HCT116 (cell line): ENCODE measurements at regions not wholly inside any gene's neighbourhood (a gene's known extent, or its start where the extent isn't known, plus 50 kb on each side); places are given as distances from the start of the nearest gene placed in this dataset.

Experiments
- ATAC-seq: fragments of 200-7000 bp; cut with Tn5 transposase; 2 replicates; pipeline ENCODE4 v1.9.1; 2020; ENCODE audit warnings: mild to moderate bottlenecking, moderate library complexity
- BruUV-seq: library from RNA; stranded (reverse); fragments of 400-500 nt; replicated peaks from 2 replicates; lab custom pipeline; 2021; lab: Mats Ljungman, UMichigan
- CTCF ChIA-PET: fragments of 300-600 bp; sonication (Branson Sonifier 250); formaldehyde crosslinking; loops from one replicate; lab custom pipeline; 2021; ENCODE audit warnings: antibody characterized with exemption; lab: Charles Lee
- POLR2A ChIA-PET: fragments of 300-600, 350-600 bp; sonication (Branson Sonifier 250); formaldehyde crosslinking; loops from one replicate; lab custom pipeline; 2021; ENCODE audit warnings: antibody characterized with exemption; lab: Charles Lee
- RAD21 ChIA-PET, 2 experiments: fragments of 300-600 bp; sonication (Branson Sonifier 250); formaldehyde crosslinking; loops; one replicate each; lab custom pipeline; 2023; ENCODE audit warnings: low total read pairs in 2 of 2; ENCODE audit not compliant: uncharacterized antibody in 2 of 2, unreplicated experiment in 2 of 2, low non-redundant PET in 1 of 2; lab: Charles Lee
- DNase-seq: peaks from one replicate; pipeline ENCODE4 v3.0.0-alpha.2; 2010; ENCODE audit warnings: low read depth, low spot score
- H2AFZ ChIP-seq: fragments of 200-600 bp; shearing (Covaris generic), sonication (generic); 2 replicates; pipeline ENCODE4 v1.6.1; 2017; ENCODE audit warnings: low read depth, mixed run types, mixed read lengths, antibody characterized with exemption, low read length; ENCODE audit not compliant: poor library complexity, severe bottlenecking
- H3K27ac ChIP-seq: 2 replicates; pipeline ENCODE4 v1.5.1; 2012; ENCODE audit warnings: low read depth, low read length
- H3K27me3 ChIP-seq: fragments of 200-600 bp; sonication (generic); 2 replicates; pipeline ENCODE4 v1.6.1; 2016; ENCODE audit warnings: mixed run types, low read length, mixed read lengths; ENCODE audit not compliant: insufficient read depth
- H3K36me3 ChIP-seq, 2 experiments: fragments of 200-500 bp in 1 of 2; fragments of 200-600 bp in 1 of 2; sonication (Bioruptor generic) in 1 of 2; sonication (generic) in 1 of 2; 2 replicates each; pipeline versions ENCODE4 v1.5.1 to v1.6.1; 2014 to 2016; ENCODE audit warnings: low read length in 2 of 2, inconsistent platforms in 1 of 2, mixed read lengths in 1 of 2, mixed run types in 1 of 2; ENCODE audit not compliant: insufficient read depth in 2 of 2, control insufficient read depth in 1 of 2
- H3K4me1 ChIP-seq, 2 experiments: fragments of 200-600 bp in 1 of 2; sonication (generic) in 1 of 2; 2 replicates each; pipeline versions ENCODE4 v1.5.1 to v1.6.1; 2012 to 2017; ENCODE audit warnings: low read length in 2 of 2, inconsistent platforms in 1 of 2, mild to moderate bottlenecking in 1 of 2, mixed read lengths in 1 of 2, mixed run types in 1 of 2, moderate library complexity in 1 of 2; ENCODE audit not compliant: insufficient read depth in 2 of 2, control insufficient read depth in 1 of 2
- H3K4me2 ChIP-seq: fragments of 200-600 bp; sonication (generic); 2 replicates; pipeline ENCODE4 v1.6.1; 2017; ENCODE audit warnings: mixed run types, low read length, mixed read lengths
- H3K4me3 ChIP-seq, 2 experiments: fragments of 200-600 bp in 1 of 2; sonication (generic) in 1 of 2; replicated peaks in 1 of 2; 2 replicates each; pipeline ENCODE4 v1.5.1; 2011 to 2016; ENCODE audit warnings: low read length in 2 of 2, control low read depth in 1 of 2, low read depth in 1 of 2, mild to moderate bottlenecking in 1 of 2, mixed read lengths in 1 of 2, mixed run types in 1 of 2
- H3K79me2 ChIP-seq: fragments of 200-600 bp; sonication (generic); 2 replicates; pipeline ENCODE4 v1.6.1; 2017; ENCODE audit warnings: mild to moderate bottlenecking, mixed run types, low read length, moderate library complexity, mixed read lengths; ENCODE audit not compliant: insufficient read depth
- H3K9ac ChIP-seq: fragments of 200-600 bp; sonication (generic); 2 replicates; pipeline ENCODE4 v1.6.1; 2016; ENCODE audit warnings: low read length, mixed read lengths
- H3K9me2 ChIP-seq: fragments of 200-600 bp; sonication (generic), shearing (Covaris generic); 2 replicates; pipeline ENCODE4 v1.6.1; 2017; ENCODE audit warnings: mixed run types, mild to moderate bottlenecking, moderate library complexity; ENCODE audit not compliant: insufficient read depth
- H3K9me3 ChIP-seq, 2 experiments: fragments of 200-500 bp in 1 of 2; fragments of 200-600 bp in 1 of 2; sonication (Bioruptor generic) in 1 of 2; sonication (generic) in 1 of 2; 2 replicates each; pipeline ENCODE4 v1.6.1; 2014 to 2017; ENCODE audit warnings: low read length in 2 of 2, mixed read lengths in 2 of 2, inconsistent platforms in 1 of 2, low read depth in 1 of 2, mild to moderate bottlenecking in 1 of 2, mixed run types in 1 of 2, moderate library complexity in 1 of 2; ENCODE audit not compliant: control insufficient read depth in 1 of 2, insufficient read depth in 1 of 2
- H4K20me1 ChIP-seq: fragments of 200-600 bp; sonication (generic), shearing (Covaris generic); 2 replicates; pipeline ENCODE4 v1.6.1; 2017; ENCODE audit warnings: mixed run types, mild to moderate bottlenecking, moderate library complexity; ENCODE audit not compliant: insufficient read depth
- CBX3 ChIP-seq: IDR thresholded peaks from 2 replicates; pipeline ENCODE4 v1.6.1; 2012; ENCODE audit warnings: low read depth
- CEBPB ChIP-seq: IDR thresholded peaks from 2 replicates; pipeline ENCODE4 v1.6.1; 2012; ENCODE audit warnings: low read depth
- EZH2phosphoT487 ChIP-seq: fragments of 200-600 bp; IDR thresholded peaks from 2 replicates; pipeline ENCODE4 v1.6.1; 2018; ENCODE audit warnings: antibody characterized with exemption, borderline replicate concordance
- REST ChIP-seq: IDR thresholded peaks from 2 replicates; pipeline ENCODE4 v1.6.1; 2012; ENCODE audit warnings: low read depth
- ZBTB33 ChIP-seq: IDR thresholded peaks from 2 replicates; pipeline ENCODE4 v1.6.1; 2011; ENCODE audit warnings: mild to moderate bottlenecking, low read length, moderate library complexity; ENCODE audit not compliant: insufficient replicate concordance; ENCODE audit errors: extremely low read depth
- intact Hi-C: fragments of 100-400 bp; cut with micrococcal nuclease; formaldehyde crosslinking; loops from 2 replicates; pipeline ENCODE4 v1.10.0; 2022

GRCh38 chr1:55277377-55278130 lies 62.4 kb upstream of the USP24 start (continued):
- TF ChIP-seq REST (no peak), CBX3 (0 out of 2 replicates have a peak, but pooled peaks have one; percentile 51), ZBTB33 (no peak), EZH2phosphoT487 (no peak)

GRCh38 chr1:55276671-55277376 lies 61.7 kb upstream of the USP24 start:
- H2AFZ ChIP-seq, result peak overlapping the region; percentile 50
- H3K36me3 ChIP-seq, result no peaks in the 10 kb centered on the region
- H3K27me3 ChIP-seq, result no peaks in the 10 kb centered on the region
- intact Hi-C loops, result loop anchor here (1.0 to 2.0 kb wide), 2 partner anchors 137 to 206 kb away; no protein-coding TSS in a partner anchor
- H3K9me2 ChIP-seq, result no peaks in the 10 kb centered on the region
- 0 out of 2 replicates have a peak, but pooled peaks have one; percentile 3 for ATAC-seq
- no peaks in the 10 kb centered on the region for H3K79me2 ChIP-seq
- TF ChIP-seq CEBPB, result peak; percentile 48; the same call in 1 of the 2 replicates
- TF ChIP-seq ZBTB33, result no peak
- no peak for DNase-seq
- BruUV-seq, result no TSS peak
- no peaks in the 10 kb centered on the region for H3K9me3 ChIP-seq
- H3K4me2 ChIP-seq, result peak overlapping the region; percentile 50
- ChIA-PET RAD21 (no interaction called here), CTCF (interaction anchor here (0.6 to 2.6 kb wide), 10 partner anchors 9 to 1308 kb away, joined by 3 to 42 read pairs (median 3); no protein-coding TSS in a partner anchor), POLR2A (no interaction called here)
- no peaks in the 10 kb centered on the region for H4K20me1 ChIP-seq
- H3K27ac ChIP-seq, result no peak overlapping the region
- no peak overlapping the region for H3K4me3 ChIP-seq
- no peak overlapping the region for H3K9ac ChIP-seq
- peaks cover 4 to 12% of the 10 kb centered on the region in 2 experiments; a peak in 3 of 4 replicates for H3K4me1 ChIP-seq
